Pulmonary artery endothelial cell (primary cell): ENCODE measurements at regions not wholly inside any gene's neighbourhood (a gene's known extent, or its start where the extent isn't known, plus 50 kb on each side); places are given as distances from the start of the nearest gene placed in this dataset.
A peak's percentile ranks its signal among the peaks of the same experiment; 100 is the strongest.

ENCODE experiments used
- DNase-seq: peaks from one replicate; pipeline ENCODE4 v3.0.0-alpha.2; 2011; ENCODE audit warnings: low read depth, low spot score

DNA sequence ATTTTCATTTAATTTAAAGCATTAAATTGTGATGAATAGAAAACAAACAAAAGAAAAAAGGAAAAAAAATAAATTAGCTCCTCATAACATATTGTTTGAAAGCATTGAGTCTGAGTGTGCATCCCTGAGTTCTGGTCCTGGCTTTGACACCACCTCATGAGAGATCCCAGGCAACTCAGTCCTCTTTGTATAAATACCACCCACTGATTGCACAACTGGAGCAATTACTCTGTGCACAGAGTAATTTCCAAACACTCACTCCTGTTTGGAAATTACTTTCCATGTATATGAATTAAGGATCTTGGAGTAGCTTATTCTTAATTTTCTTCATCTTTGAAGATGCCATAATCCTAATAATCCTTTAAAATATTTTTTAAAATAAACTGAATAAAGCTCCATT is 59.4 kb upstream of the C5orf46 start:
- no peak for DNase-seq

- DNase-seq = peak; percentile 44
Observed at GRCh38 chr5:147963948-147964693, 57.8 kb upstream of the C5orf46 start.

DNA sequence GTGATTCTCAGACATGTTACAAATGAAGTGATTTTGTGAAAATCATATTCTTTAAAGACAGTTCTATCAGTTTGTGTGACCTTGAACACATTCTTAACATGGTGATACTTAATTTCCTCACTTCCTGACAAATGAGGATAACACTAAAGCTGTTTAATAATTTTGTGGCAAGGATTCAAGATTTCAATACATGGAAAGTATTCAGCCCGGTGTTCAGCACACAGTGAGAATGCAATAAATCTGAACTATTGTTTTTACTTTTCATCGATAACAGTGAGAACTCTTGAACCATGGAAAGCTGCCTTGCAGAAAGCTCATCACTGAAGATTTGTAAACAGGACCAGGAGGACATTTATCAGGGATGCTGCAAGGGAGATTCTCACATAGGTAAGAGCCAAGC is 57.1 kb upstream of the C5orf46 start:
- no peak for DNase-seq

DNA sequence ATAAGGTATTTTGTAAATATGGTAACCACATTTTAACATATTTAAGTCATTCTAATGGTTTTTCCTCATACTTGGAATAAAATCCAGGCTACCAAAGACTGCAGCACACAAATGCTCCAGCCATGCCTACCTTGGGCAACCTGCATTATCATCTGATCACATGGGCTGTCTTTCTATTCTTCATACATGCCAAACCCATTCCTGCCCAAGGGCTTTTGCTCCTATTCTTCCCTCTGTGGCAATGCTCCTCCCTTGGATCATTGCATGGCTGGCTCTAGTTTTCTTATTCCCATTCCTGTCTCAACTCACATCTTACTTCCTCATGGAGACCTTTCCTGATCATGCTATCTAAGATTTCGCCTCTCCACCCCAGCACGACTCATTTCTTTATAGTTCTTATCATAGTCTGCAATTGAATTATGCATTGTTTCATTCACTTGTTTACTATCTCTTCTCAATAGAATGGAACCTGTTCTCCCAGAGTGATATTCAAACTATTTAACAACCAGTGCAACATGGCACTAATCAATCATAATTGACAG is 54.9 kb upstream of the C5orf46 start:
- DNase-seq = no peak

- no peak for DNase-seq
Observed at GRCh38 chr5:147957901-147958300, 51.6 kb upstream of the C5orf46 start.

DNA sequence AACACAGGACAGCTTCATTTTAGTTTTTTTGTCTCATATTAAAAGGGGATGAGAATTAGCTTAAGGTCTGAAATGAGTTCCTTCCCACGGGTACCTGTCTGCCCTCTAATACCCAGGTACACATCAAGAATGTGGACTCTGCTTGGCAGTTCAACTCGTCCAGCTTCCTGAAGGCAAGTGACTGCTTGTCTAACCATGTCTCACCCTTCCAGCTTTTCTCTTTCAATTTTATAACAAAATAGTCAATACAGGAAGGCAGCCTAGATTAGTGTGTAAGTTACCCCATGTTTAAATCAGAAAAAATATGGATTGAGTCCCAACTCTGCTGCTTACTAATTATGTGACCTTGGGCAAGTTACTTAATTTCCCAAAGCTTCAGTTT is 50.5 kb upstream of the C5orf46 start:
- no peak for DNase-seq

DNA sequence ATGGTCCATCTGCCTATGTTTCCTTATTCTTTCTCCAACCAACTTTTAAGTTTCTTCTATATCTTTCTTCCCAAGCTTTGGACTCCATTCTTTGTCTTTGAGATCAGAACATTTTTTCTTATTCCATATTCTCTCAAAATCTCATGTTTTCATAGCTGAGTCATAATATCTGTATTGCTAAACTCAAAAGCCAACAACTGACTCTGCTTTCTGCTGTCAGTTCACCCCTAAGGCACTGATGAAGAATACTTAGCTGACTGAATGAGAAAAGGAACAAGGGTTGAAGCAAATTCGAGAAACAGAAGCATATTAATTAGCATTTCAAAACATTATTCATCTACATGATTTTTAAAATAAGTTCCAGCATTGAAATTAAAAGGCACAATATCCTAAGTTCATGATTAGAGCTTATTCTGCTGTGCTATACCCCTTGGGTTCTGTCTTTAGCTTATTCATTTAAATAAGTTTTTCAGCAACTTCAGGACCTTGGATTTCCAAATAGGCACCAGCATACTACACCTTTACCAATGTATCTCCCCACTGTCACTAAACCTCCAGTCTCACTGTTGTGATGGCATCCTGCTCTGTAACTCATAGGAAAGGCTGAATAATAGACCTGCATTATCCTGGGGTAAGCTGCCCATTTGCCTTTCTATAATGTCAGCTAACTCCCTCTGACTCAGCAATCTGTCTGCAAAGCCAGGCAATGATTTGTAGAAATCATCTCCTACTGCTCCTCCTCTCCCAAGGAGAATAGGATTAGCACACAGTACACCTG is 49.9 kb upstream of the C5orf46 start:
- DNase-seq = no peak
